Astrocyte (in vitro differentiated cells and primary cell): ENCODE measurements at regions not wholly inside any gene's neighbourhood (a gene's known extent, or its start where the extent isn't known, plus 50 kb on each side); places are given as distances from the start of the nearest gene placed in this dataset.

Experiments used
- DNase-seq: peaks from one replicate; pipeline ENCODE4 v3.0.0-alpha.2; 2010; ENCODE audit warnings: low read depth
- FAIRE-seq: peaks from 2 replicates; lab custom pipeline; 2011; peaks lifted over from hg19 to GRCh38; lab: Jason Lieb, UNC
- H2AFZ ChIP-seq: 2 replicates; pipeline ENCODE4 v1.6.0; 2012; ENCODE audit warnings: low read depth, low read length, inconsistent platforms
- H3K27ac ChIP-seq: 2 replicates; pipeline ENCODE4 v1.5.1; 2011; ENCODE audit warnings: low read depth, low read length, inconsistent platforms
- H3K27me3 ChIP-seq: 2 replicates; pipeline ENCODE4 v1.6.0; 2011; ENCODE audit warnings: low read length, inconsistent platforms; ENCODE audit not compliant: insufficient read depth
- H3K36me3 ChIP-seq: 2 replicates; pipeline ENCODE4 v1.5.1; 2011; ENCODE audit warnings: low read length, inconsistent platforms; ENCODE audit not compliant: insufficient read depth
- H3K4me1 ChIP-seq: 2 replicates; pipeline ENCODE4 v1.5.1; 2011; ENCODE audit warnings: low read length, inconsistent platforms; ENCODE audit not compliant: insufficient read depth
- H3K4me2 ChIP-seq: 2 replicates; pipeline ENCODE4 v1.6.0; 2012; ENCODE audit warnings: low read length, inconsistent platforms
- H3K4me3 ChIP-seq: 2 replicates; pipeline ENCODE4 v1.5.1; 2011; ENCODE audit warnings: low read depth, mild to moderate bottlenecking, low read length, inconsistent platforms; ENCODE audit not compliant: insufficient read depth
- H3K79me2 ChIP-seq: 2 replicates; pipeline ENCODE4 v1.6.0; 2012; ENCODE audit warnings: mild to moderate bottlenecking, low read length, inconsistent platforms; ENCODE audit not compliant: insufficient read depth
- H3K9ac ChIP-seq: 2 replicates; pipeline ENCODE4 v1.6.0; 2012; ENCODE audit warnings: mild to moderate bottlenecking, low read length, inconsistent platforms
- H3K9me3 ChIP-seq: 2 replicates; pipeline ENCODE4 v1.5.1; 2012; ENCODE audit warnings: low read depth, mild to moderate bottlenecking, low read length, inconsistent platforms; ENCODE audit not compliant: insufficient read depth
- H4K20me1 ChIP-seq: 2 replicates; pipeline ENCODE4 v1.6.0; 2012; ENCODE audit warnings: low read length, inconsistent platforms; ENCODE audit not compliant: insufficient read depth
- H3K27ac Mint-ChIP-seq: one replicate; pipeline ENCODE4 v1.8.0; 2021; ENCODE audit warnings: mild to moderate bottlenecking, mixed read lengths; ENCODE audit not compliant: unreplicated experiment
- H3K27me3 Mint-ChIP-seq: one replicate; pipeline ENCODE4 v1.8.0; 2021; ENCODE audit warnings: low read depth, mixed read lengths; ENCODE audit not compliant: unreplicated experiment
- H3K36me3 Mint-ChIP-seq: one replicate; pipeline ENCODE4 v1.8.0; 2021; ENCODE audit warnings: low read depth, mixed read lengths; ENCODE audit not compliant: unreplicated experiment
- H3K4me1 Mint-ChIP-seq: one replicate; pipeline ENCODE4 v1.8.0; 2021; ENCODE audit warnings: low read depth, mixed read lengths; ENCODE audit not compliant: unreplicated experiment
- H3K4me3 Mint-ChIP-seq: one replicate; pipeline ENCODE4 v1.8.0; 2021; ENCODE audit warnings: mild to moderate bottlenecking, moderate library complexity, mixed read lengths; ENCODE audit not compliant: unreplicated experiment
- H3K9me3 Mint-ChIP-seq: one replicate; pipeline ENCODE4 v1.8.0; 2021; ENCODE audit warnings: mild to moderate bottlenecking, mixed read lengths; ENCODE audit not compliant: unreplicated experiment
- EZH2 ChIP-seq: IDR thresholded peaks from 2 replicates; pipeline ENCODE4 v1.6.1; 2012; ENCODE audit warnings: mild to moderate bottlenecking, low read length, inconsistent platforms; ENCODE audit not compliant: insufficient read depth
- TF ChIP-seq, protein P1 (sequence below): IDR thresholded peaks from 2 replicates; pipeline ENCODE4 v1.5.1; 2011; ENCODE audit warnings: low read depth, mild to moderate bottlenecking, inconsistent platforms, low read length, moderate library complexity; ENCODE audit not compliant: insufficient read depth

DNA sequence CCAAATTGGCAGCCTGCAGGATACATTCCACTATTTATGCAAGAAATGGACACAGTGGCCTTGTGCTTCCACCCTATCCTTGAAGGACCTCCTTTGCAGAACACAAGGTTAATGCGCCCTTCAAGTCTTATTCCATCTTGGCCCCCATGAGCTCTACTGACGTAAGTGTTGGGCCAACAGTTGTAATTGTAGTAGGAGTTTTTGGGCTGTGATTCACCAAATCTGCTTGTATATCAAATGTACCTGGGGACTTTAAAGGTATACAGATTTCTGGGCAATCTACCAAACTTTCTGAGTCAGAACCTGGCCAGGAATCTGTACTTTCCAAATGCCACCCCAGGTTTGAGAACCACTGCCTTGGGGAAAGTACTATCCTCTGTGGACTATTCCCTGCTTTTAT is 100.9 kb upstream of the MARK1 start:
- no peaks in the 10 kb centered on the region for H3K36me3 Mint-ChIP-seq
- Histone ChIP-seq H2AFZ (no peak overlapping the region), H3K27ac (no peak overlapping the region), H3K9me3 (no peaks in the 10 kb centered on the region), H3K27me3 (no peaks in the 10 kb centered on the region), H3K4me2 (no peak overlapping the region), H3K36me3 (no peaks in the 10 kb centered on the region), H4K20me1 (no peaks in the 10 kb centered on the region), H3K4me3 (no peak overlapping the region), H3K79me2 (no peaks in the 10 kb centered on the region), H3K4me1 (no peaks in the 10 kb centered on the region), H3K9ac (no peak overlapping the region)
- peaks cover 7% of the 10 kb centered on the region for H3K4me1 Mint-ChIP-seq
- no peak for FAIRE-seq
- DNase-seq = no peak
- TF ChIP-seq EZH2 = no peak
- TF ChIP-seq, protein P1, sequence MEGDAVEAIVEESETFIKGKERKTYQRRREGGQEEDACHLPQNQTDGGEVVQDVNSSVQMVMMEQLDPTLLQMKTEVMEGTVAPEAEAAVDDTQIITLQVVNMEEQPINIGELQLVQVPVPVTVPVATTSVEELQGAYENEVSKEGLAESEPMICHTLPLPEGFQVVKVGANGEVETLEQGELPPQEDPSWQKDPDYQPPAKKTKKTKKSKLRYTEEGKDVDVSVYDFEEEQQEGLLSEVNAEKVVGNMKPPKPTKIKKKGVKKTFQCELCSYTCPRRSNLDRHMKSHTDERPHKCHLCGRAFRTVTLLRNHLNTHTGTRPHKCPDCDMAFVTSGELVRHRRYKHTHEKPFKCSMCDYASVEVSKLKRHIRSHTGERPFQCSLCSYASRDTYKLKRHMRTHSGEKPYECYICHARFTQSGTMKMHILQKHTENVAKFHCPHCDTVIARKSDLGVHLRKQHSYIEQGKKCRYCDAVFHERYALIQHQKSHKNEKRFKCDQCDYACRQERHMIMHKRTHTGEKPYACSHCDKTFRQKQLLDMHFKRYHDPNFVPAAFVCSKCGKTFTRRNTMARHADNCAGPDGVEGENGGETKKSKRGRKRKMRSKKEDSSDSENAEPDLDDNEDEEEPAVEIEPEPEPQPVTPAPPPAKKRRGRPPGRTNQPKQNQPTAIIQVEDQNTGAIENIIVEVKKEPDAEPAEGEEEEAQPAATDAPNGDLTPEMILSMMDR = no peak
- no peaks in the 10 kb centered on the region for H3K27me3 Mint-ChIP-seq
- no peak overlapping the region for H3K4me3 Mint-ChIP-seq
- H3K9me3 Mint-ChIP-seq = no peaks in the 10 kb centered on the region
- no peak overlapping the region for H3K27ac Mint-ChIP-seq

DNA sequence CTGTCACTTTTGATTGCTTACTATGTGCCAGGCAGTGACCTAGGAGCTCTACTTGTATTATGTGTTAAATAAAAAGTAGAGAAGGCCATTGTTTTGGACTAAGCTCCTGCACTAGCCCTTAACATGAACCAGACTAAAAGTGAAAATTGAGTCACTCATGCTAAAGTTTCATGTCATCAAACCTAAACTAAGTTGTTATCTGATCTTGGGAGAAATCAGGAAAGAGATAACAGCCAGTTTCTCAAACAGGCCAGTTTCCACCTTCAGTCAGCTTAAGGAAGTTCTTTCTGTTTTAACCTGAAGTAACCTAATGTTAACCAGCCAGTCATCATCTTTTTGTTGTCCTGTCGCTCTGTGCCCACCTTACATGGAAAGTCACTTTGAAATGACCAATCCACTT is 102.1 kb upstream of the MARK1 start:
- no peaks in the 10 kb centered on the region for H3K79me2 ChIP-seq
- H3K27ac ChIP-seq = no peak overlapping the region
- H2AFZ ChIP-seq = no peak overlapping the region
- H3K4me3 ChIP-seq = no peak overlapping the region
- H3K27me3 ChIP-seq = no peaks in the 10 kb centered on the region
- Mint-ChIP-seq H3K4me3 (no peak overlapping the region), H3K9me3 (no peaks in the 10 kb centered on the region), H3K36me3 (no peaks in the 10 kb centered on the region), H3K27ac (no peak overlapping the region), H3K27me3 (no peaks in the 10 kb centered on the region), H3K4me1 (peaks cover 10% of the 10 kb centered on the region)
- no peak for DNase-seq
- H3K4me1 ChIP-seq = no peaks in the 10 kb centered on the region
- no peak overlapping the region for H3K4me2 ChIP-seq
- FAIRE-seq = no peak
- no peaks in the 10 kb centered on the region for H3K36me3 ChIP-seq
- no peaks in the 10 kb centered on the region for H3K9me3 ChIP-seq
- TF ChIP-seq, protein P1 = no peak
- TF ChIP-seq EZH2 = no peak
- no peaks in the 10 kb centered on the region for H4K20me1 ChIP-seq
- no peak overlapping the region for H3K9ac ChIP-seq

DNA sequence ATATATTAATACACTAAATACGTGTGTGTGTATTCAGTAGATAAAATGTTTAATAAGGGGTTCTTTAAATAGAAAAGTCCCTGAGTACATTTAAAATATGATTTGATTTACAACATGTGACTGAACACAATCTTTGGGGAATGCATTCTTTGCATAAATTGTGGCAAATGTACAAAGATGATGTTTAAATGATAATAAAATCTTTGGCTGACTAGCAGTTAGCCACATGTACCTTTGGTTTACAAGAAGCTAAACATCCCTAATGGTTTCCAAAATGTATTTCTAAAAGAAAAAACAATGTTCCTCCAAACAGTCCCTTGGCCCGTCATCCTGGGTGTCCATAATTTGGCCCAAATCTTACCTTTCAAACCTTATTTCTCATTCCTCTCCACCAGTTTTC is 106.4 kb upstream of the MARK1 start:
- H3K27ac ChIP-seq = no peak overlapping the region

More for the DNA sequence above, 106.4 kb upstream of the MARK1 start:
- Mint-ChIP-seq H3K27me3 (no peaks in the 10 kb centered on the region), H3K27ac (no peak overlapping the region), H3K4me1 (peaks cover 5% of the 10 kb centered on the region), H3K4me3 (no peak overlapping the region), H3K36me3 (no peaks in the 10 kb centered on the region), H3K9me3 (no peaks in the 10 kb centered on the region)
- H3K36me3 ChIP-seq = no peaks in the 10 kb centered on the region
- no peaks in the 10 kb centered on the region for H3K79me2 ChIP-seq
- H3K4me1 ChIP-seq = no peaks in the 10 kb centered on the region
- H3K4me3 ChIP-seq = no peak overlapping the region
- H2AFZ ChIP-seq = no peak overlapping the region
- no peak overlapping the region for H3K4me2 ChIP-seq
- DNase-seq (no peak), FAIRE-seq (no peak)
- TF ChIP-seq EZH2 = no peak
- TF ChIP-seq, protein P1 = no peak
- H3K27me3 ChIP-seq = no peaks in the 10 kb centered on the region
- H4K20me1 ChIP-seq = no peaks in the 10 kb centered on the region
- no peak overlapping the region for H3K9ac ChIP-seq
- H3K9me3 ChIP-seq = no peaks in the 10 kb centered on the region
